Neural cell (in vitro differentiated cells): ENCODE measurements at regions not wholly inside any gene's neighbourhood (a gene's known extent, or its start where the extent isn't known, plus 50 kb on each side); places are given as distances from the start of the nearest gene placed in this dataset.

Source experiments
- H2AFZ ChIP-seq: fragments of 200-600, 300-800 bp; sonication (generic), shearing (Covaris generic); 2 replicates; pipeline ENCODE4 v1.6.0; 2014; ENCODE audit warnings: low read depth, mild to moderate bottlenecking, antibody characterized with exemption, low read length, moderate library complexity
- H3F3A ChIP-seq: fragments of 200-600 bp; shearing (Covaris generic); 2 replicates; pipeline ENCODE4 v1.6.1; 2016; ENCODE audit warnings: mild to moderate bottlenecking, moderate library complexity, mixed read lengths, antibody characterized with exemption, low read length; ENCODE audit not compliant: insufficient read depth, poor library complexity, severe bottlenecking
- H3K27ac ChIP-seq: fragments of 200-600, 300-800 bp; sonication (generic), shearing (Covaris generic); 2 replicates; pipeline ENCODE4 v1.5.1; 2014; ENCODE audit warnings: mild to moderate bottlenecking, low read length, moderate library complexity
- H3K27me3 ChIP-seq: fragments of 300-800, 200-600 bp; sonication (generic), shearing (Covaris generic); 2 replicates; pipeline ENCODE4 v1.6.0; 2014; ENCODE audit warnings: mild to moderate bottlenecking, low read depth, low read length, moderate library complexity; ENCODE audit not compliant: insufficient read depth
- H3K36me3 ChIP-seq: fragments of 300-800, 200-600 bp; sonication (generic), shearing (Covaris generic); 2 replicates; pipeline ENCODE4 v1.5.1; 2014; ENCODE audit warnings: mild to moderate bottlenecking, antibody characterized with exemption, low read length, moderate library complexity; ENCODE audit not compliant: insufficient read depth
- H3K4me2 ChIP-seq: fragments of 300-800, 200-600 bp; sonication (generic), shearing (Covaris generic); 2 replicates; pipeline ENCODE4 v1.6.0; 2014; ENCODE audit warnings: mild to moderate bottlenecking, low read length
- H3K4me3 ChIP-seq: fragments of 300-800, 200-600 bp; sonication (generic), shearing (Covaris generic); 2 replicates; pipeline ENCODE4 v1.5.1; 2014; ENCODE audit warnings: mild to moderate bottlenecking, low read length, moderate library complexity
- H3K79me2 ChIP-seq: fragments of 200-600 bp; shearing (Covaris generic); replicated peaks from 2 replicates; pipeline ENCODE4 v1.6.0; 2014; ENCODE audit warnings: mild to moderate bottlenecking, low read length, moderate library complexity; ENCODE audit not compliant: insufficient read depth
- H3K9ac ChIP-seq: fragments of 300-800, 200-600 bp; sonication (generic), shearing (Covaris generic); 2 replicates; pipeline ENCODE4 v1.6.1; 2016; ENCODE audit warnings: mild to moderate bottlenecking, low read length, mixed read lengths
- H3K9me2 ChIP-seq: fragments of 200-600 bp; shearing (Covaris generic); 2 replicates; pipeline ENCODE4 v1.6.1; 2016; ENCODE audit warnings: mild to moderate bottlenecking, low read length, mixed read lengths; ENCODE audit not compliant: insufficient read depth
- H3K9me3 ChIP-seq: fragments of 200-600, 300-800 bp; sonication (generic), shearing (Covaris generic); 2 replicates; pipeline ENCODE4 v1.6.1; 2016; ENCODE audit warnings: mild to moderate bottlenecking, mixed run types, low read length, moderate library complexity, mixed read lengths
- H4K20me1 ChIP-seq: fragments of 200-600 bp; shearing (Covaris generic); 2 replicates; pipeline ENCODE4 v1.6.1; 2016; ENCODE audit warnings: mild to moderate bottlenecking, mixed run types; ENCODE audit not compliant: insufficient read depth
- EP300 ChIP-seq: fragments of 450-650 bp; conservative IDR thresholded peaks from 2 replicates; pipeline ENCODE4 v1.6.1; 2014; ENCODE audit warnings: antibody characterized with exemption, mild to moderate bottlenecking, moderate library complexity; ENCODE audit not compliant: poor library complexity, severe bottlenecking
- EZH2 ChIP-seq: fragments of 200-600, 300-800 bp; shearing (Covaris generic), sonication (generic); IDR thresholded peaks from 2 replicates; pipeline ENCODE4 v1.6.1; 2014; ENCODE audit warnings: antibody characterized with exemption, low read length, borderline replicate concordance, mild to moderate bottlenecking; ENCODE audit not compliant: insufficient read depth, poor library complexity, severe bottlenecking
- MXI1 ChIP-seq: fragments of 450-650 bp; conservative IDR thresholded peaks from 2 replicates; pipeline ENCODE4 v1.6.1; 2014; ENCODE audit warnings: antibody characterized with exemption, mild to moderate bottlenecking; ENCODE audit not compliant: poor library complexity, severe bottlenecking
- POLR2AphosphoS5 ChIP-seq: IDR thresholded peaks from 2 replicates; pipeline ENCODE4 v1.6.1; 2012
- RAD21 ChIP-seq: fragments of 450-650 bp; conservative IDR thresholded peaks from 2 replicates; pipeline ENCODE4 v1.6.1; 2014; ENCODE audit warnings: antibody characterized with exemption, mild to moderate bottlenecking, moderate library complexity
- SMC3 ChIP-seq: fragments of 450-650 bp; conservative IDR thresholded peaks from 2 replicates; pipeline ENCODE4 v1.6.1; 2014; ENCODE audit warnings: antibody characterized with exemption, mild to moderate bottlenecking, moderate library complexity; ENCODE audit not compliant: poor library complexity
- TAF1 ChIP-seq: IDR thresholded peaks from 2 replicates; pipeline ENCODE4 v1.6.1; 2012; ENCODE audit warnings: low read depth
- TF ChIP-seq, protein P1 (sequence below): IDR thresholded peaks from 2 replicates; pipeline ENCODE4 v1.6.1; 2012; ENCODE audit warnings: borderline replicate concordance
- TF ChIP-seq, protein P2 (sequence below): fragments of 450-650 bp; IDR thresholded peaks from 2 replicates; pipeline ENCODE4 v1.5.1; 2014; ENCODE audit warnings: antibody characterized with exemption, mild to moderate bottlenecking, moderate library complexity; ENCODE audit not compliant: poor library complexity, severe bottlenecking

DNA sequence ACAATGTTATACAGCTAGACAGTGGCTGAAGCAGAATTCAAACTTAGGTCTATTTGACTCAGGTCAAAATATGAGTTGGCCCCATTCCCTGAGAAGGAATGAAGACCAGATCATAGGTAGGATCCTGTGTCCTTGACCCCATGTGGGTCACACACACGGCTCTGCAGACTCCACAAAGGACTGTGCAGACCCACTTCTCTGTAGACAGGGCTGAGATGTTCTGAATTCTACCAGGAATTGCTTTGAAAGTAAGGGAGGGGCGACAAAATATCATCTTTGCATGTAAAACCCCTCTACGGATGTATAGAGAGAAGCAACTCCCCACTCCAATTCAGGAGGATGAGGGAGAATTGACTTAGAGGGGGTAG lies 62.3 kb upstream of the CTIF start:
- Histone ChIP-seq H2AFZ (no peak overlapping the region), H3K9me2 (no peaks in the 10 kb centered on the region), H3K4me2 (no peak overlapping the region), H3K9me3 (peaks cover 5% of the 10 kb centered on the region), H4K20me1 (no peaks in the 10 kb centered on the region), H3K27ac (no peak overlapping the region), H3K79me2 (no peaks in the 10 kb centered on the region), H3K36me3 (no peaks in the 10 kb centered on the region), H3F3A (no peaks in the 10 kb centered on the region), H3K4me3 (no peak overlapping the region), H3K9ac (no peak overlapping the region), H3K27me3 (no peaks in the 10 kb centered on the region)
- no peak for TF ChIP-seq RAD21
- TF ChIP-seq POLR2AphosphoS5: no peak
- TF ChIP-seq, protein P1, sequence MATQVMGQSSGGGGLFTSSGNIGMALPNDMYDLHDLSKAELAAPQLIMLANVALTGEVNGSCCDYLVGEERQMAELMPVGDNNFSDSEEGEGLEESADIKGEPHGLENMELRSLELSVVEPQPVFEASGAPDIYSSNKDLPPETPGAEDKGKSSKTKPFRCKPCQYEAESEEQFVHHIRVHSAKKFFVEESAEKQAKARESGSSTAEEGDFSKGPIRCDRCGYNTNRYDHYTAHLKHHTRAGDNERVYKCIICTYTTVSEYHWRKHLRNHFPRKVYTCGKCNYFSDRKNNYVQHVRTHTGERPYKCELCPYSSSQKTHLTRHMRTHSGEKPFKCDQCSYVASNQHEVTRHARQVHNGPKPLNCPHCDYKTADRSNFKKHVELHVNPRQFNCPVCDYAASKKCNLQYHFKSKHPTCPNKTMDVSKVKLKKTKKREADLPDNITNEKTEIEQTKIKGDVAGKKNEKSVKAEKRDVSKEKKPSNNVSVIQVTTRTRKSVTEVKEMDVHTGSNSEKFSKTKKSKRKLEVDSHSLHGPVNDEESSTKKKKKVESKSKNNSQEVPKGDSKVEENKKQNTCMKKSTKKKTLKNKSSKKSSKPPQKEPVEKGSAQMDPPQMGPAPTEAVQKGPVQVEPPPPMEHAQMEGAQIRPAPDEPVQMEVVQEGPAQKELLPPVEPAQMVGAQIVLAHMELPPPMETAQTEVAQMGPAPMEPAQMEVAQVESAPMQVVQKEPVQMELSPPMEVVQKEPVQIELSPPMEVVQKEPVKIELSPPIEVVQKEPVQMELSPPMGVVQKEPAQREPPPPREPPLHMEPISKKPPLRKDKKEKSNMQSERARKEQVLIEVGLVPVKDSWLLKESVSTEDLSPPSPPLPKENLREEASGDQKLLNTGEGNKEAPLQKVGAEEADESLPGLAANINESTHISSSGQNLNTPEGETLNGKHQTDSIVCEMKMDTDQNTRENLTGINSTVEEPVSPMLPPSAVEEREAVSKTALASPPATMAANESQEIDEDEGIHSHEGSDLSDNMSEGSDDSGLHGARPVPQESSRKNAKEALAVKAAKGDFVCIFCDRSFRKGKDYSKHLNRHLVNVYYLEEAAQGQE: no peak
- TF ChIP-seq EZH2: no peak
- no peak for TF ChIP-seq MXI1
- TF ChIP-seq SMC3: no peak
- TF ChIP-seq, protein P2, sequence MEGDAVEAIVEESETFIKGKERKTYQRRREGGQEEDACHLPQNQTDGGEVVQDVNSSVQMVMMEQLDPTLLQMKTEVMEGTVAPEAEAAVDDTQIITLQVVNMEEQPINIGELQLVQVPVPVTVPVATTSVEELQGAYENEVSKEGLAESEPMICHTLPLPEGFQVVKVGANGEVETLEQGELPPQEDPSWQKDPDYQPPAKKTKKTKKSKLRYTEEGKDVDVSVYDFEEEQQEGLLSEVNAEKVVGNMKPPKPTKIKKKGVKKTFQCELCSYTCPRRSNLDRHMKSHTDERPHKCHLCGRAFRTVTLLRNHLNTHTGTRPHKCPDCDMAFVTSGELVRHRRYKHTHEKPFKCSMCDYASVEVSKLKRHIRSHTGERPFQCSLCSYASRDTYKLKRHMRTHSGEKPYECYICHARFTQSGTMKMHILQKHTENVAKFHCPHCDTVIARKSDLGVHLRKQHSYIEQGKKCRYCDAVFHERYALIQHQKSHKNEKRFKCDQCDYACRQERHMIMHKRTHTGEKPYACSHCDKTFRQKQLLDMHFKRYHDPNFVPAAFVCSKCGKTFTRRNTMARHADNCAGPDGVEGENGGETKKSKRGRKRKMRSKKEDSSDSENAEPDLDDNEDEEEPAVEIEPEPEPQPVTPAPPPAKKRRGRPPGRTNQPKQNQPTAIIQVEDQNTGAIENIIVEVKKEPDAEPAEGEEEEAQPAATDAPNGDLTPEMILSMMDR: no peak
- no peak for TF ChIP-seq TAF1
- no peak for TF ChIP-seq EP300

DNA sequence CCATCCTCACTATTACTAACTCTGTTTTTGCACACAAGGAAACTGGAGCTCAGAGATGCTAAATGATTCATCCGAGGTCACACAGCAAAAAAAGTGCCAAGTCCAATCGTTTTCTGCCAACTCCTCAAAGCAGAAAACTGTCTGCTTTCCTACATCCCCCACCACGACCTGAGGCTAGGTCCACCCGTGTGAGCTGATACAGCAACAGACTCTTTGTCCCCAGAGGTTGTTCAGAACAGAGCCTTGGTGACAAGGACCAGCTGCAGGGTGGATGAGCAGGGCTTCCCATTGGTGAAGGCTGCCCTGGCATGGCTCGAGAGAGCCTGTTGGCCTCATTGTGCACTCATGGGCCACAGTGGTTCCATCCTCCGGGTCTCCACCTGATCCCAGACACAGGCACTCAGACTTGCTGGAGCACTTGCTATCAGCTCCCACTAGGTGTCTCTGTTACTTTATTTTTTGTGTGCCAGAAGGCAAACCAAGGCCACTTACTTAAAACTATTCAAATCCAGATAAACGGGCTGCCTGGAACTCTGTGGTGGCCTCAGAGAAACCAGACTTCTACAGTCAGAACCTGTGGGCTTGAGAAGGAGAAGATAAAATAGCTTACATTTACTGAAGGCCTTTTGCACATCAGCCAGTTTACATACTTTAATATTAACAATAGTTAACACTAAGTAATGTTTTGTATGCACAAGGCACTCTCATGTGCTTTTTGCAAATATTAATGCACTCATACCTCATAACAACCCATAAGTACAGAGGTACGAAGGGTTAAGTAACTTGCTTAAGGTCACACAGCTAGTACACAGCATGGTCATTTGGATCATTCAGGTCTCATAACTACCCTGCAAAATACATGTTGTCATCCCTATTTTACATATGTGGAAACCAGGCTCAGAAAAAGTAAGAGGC lies 62.9 kb upstream of the CTIF start:
- Histone ChIP-seq H3K9me3 (peaks cover 5% of the 10 kb centered on the region), H3K4me2 (no peak overlapping the region), H3K27ac (no peak overlapping the region), H3K79me2 (no peaks in the 10 kb centered on the region), H3K4me3 (no peak overlapping the region), H3K36me3 (no peaks in the 10 kb centered on the region), H3K9ac (no peak overlapping the region), H3K9me2 (no peaks in the 10 kb centered on the region), H4K20me1 (no peaks in the 10 kb centered on the region), H3F3A (no peaks in the 10 kb centered on the region), H2AFZ (no peak overlapping the region), H3K27me3 (no peaks in the 10 kb centered on the region)
- TF ChIP-seq POLR2AphosphoS5: no peak
- TF ChIP-seq, protein P2: peak; percentile 95
- TF ChIP-seq RAD21: peak; percentile 96
- peak; percentile 96 for TF ChIP-seq SMC3
